Mesodermal cell (in vitro differentiated cells): ENCODE measurements at regions not wholly inside any gene's neighbourhood (a gene's known extent, or its start where the extent isn't known, plus 50 kb on each side); places are given as distances from the start of the nearest gene placed in this dataset.

Experiments used
- H3K27ac ChIP-seq: 2 replicates; pipeline ENCODE4 v1.7.0; 2013; ENCODE audit warnings: mild to moderate bottlenecking, low read depth, low read length, moderate library complexity; ENCODE audit not compliant: severe bottlenecking
- H3K36me3 ChIP-seq: 2 replicates; pipeline ENCODE4 v1.7.1; 2013; ENCODE audit warnings: mild to moderate bottlenecking, low read length, moderate library complexity; ENCODE audit not compliant: control insufficient read depth, insufficient read depth
- H3K4me1 ChIP-seq: one replicate; pipeline ENCODE4 v1.7.1; 2013; ENCODE audit warnings: mild to moderate bottlenecking, low read length; ENCODE audit not compliant: insufficient read depth, control insufficient read depth, poor library complexity, severe bottlenecking
- H3K4me3 ChIP-seq: 2 replicates; pipeline ENCODE4 v1.7.0; 2013; ENCODE audit warnings: low read length, control low read depth, mild to moderate bottlenecking; ENCODE audit not compliant: insufficient read depth, poor library complexity, severe bottlenecking; ENCODE audit errors: extremely low read depth
- H3K9me3 ChIP-seq: 2 replicates; pipeline ENCODE4 v1.7.1; 2013; ENCODE audit warnings: mild to moderate bottlenecking, low read length, moderate library complexity; ENCODE audit not compliant: control insufficient read depth
- WGBS, 2 experiments: methylation state at CpG; one replicate each; pipeline ENCODE4 v1.1.5; 2013; ENCODE audit warnings: missing lambda C conversion rate in 2 of 2; ENCODE audit not compliant: insufficient coverage in 2 of 2; 5-methylcytosine and 5-hydroxymethylcytosine counted together

DNA sequence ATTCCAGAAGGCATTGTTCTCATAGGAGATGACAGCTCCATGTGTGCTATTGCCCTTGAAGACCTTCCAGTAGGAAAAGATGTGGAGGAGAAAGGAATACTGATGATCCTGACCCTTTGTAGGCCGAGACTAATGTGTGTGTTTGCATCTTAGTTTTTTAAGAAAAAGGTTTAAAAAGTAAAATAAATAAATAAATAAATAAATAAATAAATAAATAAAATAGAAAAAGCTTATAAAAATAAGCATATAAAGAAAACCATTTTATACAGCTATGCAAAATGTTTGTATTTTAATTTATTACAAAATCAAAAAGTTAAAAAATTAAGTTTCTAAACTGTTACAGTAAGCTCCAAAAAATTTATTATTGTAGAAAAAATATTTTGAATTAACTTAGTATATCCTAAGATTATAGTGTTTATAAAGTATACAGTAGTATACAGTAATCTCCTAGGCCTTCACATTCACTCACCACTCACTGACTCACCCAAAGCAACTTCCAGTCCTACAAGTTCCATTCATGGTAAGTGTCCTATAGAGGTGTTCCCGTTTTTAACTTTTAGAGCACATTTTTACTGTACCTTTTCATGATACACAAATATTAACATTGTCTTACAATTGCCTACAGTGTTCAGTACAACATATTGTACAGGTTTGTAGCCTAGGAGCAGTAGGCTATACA, 435.2 kb upstream of the SEMA3A start:
- Histone ChIP-seq H3K27ac (no peak overlapping the region), H3K36me3 (no peaks in the 10 kb centered on the region), H3K4me1 (no peaks in the 10 kb centered on the region), H3K4me3 (no peak overlapping the region), H3K9me3 (peaks cover 7% of the 10 kb centered on the region)
- 100% methylated on average over 1 of the region's 2 CpGs; no CpG with 5 or more reads in 1 of the 2 experiments for WGBS, 2 experiments

DNA sequence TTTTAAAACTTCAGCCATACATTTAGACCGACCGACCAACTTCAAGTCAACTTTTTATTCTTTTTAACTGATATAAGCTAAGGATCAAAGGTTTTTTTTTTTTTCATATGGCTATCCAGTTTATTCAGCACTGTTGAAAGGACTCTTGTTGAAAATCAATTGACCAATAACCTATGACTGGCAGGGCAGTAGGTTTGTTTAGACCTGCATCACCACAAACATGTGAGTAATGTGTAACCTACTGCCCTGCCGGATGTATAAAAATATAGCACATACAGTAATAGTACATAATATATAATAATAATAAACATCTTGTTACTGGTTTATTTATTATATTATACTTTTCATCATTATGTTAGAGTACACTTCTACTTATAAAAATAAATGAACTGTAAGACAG, 434.6 kb upstream of the SEMA3A start:
- H3K36me3 ChIP-seq = no peaks in the 10 kb centered on the region
- H3K4me1 ChIP-seq = no peaks in the 10 kb centered on the region
- no CpG with 5 or more reads among the region's 3 CpGs for WGBS, 2 experiments
- H3K9me3 ChIP-seq = peaks cover 7% of the 10 kb centered on the region
- H3K27ac ChIP-seq = no peak overlapping the region
- no peak overlapping the region for H3K4me3 ChIP-seq

GRCh38 chr7:84627250-84627649, 432.7 kb upstream of the SEMA3A start:
- no peak overlapping the region for H3K4me3 ChIP-seq
- H3K27ac ChIP-seq = no peak overlapping the region
- no peaks in the 10 kb centered on the region for H3K4me1 ChIP-seq
- no peaks in the 10 kb centered on the region for H3K36me3 ChIP-seq
- WGBS, 2 experiments = 100% methylated on average over 1 of the region's 2 CpGs; no CpG with 5 or more reads in 1 of the 2 experiments
- peaks cover 7% of the 10 kb centered on the region for H3K9me3 ChIP-seq

DNA sequence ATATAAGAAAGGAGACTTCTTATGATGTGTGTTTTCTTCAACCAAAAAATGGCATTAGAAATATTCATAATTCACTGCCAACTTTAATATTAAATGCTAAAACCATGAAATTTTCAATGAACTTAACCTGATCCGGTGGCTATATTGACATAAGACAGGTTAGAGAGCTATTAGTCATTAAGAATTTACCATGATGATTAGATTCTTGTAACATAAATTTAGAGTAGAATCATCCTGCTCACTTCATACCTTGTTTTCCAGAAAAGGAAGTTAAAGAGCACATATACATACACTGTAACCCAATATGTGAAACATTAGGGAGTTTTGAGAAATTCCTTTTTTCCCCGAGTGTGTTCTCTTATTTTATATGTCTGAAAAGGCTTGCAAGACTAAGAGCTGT, 430.3 kb upstream of the SEMA3A start:
- Histone ChIP-seq H3K4me1 (no peaks in the 10 kb centered on the region), H3K9me3 (no peaks in the 10 kb centered on the region), H3K27ac (no peak overlapping the region), H3K4me3 (no peak overlapping the region), H3K36me3 (no peaks in the 10 kb centered on the region)
- no CpG with 5 or more reads among the region's 2 CpGs for WGBS, 2 experiments

DNA sequence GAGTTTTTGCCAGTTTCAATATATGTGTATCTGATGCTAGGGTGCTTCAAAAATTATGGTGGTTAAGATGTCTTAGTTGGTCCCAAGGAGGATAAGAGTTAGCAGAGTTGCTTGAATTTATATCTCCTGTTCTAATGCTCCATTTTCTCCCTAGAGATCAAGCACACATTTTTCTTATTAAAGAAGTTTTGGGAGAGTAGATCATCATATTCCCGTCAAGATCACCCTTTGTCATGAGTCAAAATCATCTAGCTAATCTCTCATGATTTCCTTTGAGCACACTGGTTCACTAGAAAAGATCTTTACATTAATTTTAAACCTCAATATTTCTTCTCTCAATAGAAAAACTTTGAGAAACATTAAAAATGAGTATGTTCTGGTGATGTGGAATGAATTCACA, 429.9 kb upstream of the SEMA3A start:
- no peak overlapping the region for H3K4me3 ChIP-seq
- H3K9me3 ChIP-seq = no peaks in the 10 kb centered on the region
- no CpG with 5 or more reads among the region's 1 CpG for WGBS, 2 experiments

DNA sequence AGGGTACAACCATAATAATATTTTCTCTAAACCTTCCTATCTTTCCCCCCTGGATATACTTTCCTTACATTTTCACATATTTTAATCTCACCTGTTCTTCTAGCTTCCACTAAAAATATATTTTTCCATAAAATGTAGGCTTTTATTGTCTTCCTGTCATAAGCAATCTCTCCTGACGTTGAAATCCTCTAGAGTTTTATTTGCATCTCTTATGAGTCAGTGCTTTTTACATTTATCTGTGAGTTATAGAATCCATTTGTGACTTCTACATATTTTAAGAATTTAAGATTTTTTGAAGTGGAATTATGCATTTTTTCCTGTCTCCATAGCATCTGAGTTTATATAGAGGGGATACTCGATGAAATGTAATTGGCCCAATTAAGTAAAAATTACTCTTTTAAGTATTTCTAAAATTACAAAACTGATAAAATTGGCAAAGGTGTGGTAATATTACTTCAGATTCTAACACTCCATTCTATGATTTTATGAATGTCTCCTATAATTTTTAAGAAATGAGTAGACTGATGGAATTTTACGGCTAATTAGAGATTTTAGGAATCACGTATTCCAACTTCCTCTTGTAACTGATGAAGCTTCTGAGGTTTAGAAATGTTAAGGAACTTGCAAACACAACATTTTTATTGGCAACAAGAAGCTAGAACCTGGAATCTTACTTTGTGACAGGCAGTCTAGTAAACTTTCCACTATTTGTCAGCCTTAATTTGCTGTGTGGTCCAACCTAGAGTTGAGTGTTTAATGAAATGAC, 422.9 kb upstream of the SEMA3A start:
- Histone ChIP-seq H3K9me3 (no peaks in the 10 kb centered on the region), H3K36me3 (no peaks in the 10 kb centered on the region), H3K4me1 (no peaks in the 10 kb centered on the region), H3K4me3 (no peak overlapping the region), H3K27ac (no peak overlapping the region)
- 60% methylated on average over 1 of the region's 4 CpGs; no CpG with 5 or more reads in 1 of the 2 experiments for WGBS, 2 experiments

More for the DNA sequence above, 429.9 kb upstream of the SEMA3A start:
- Histone ChIP-seq H3K27ac (no peak overlapping the region), H3K4me1 (no peaks in the 10 kb centered on the region), H3K36me3 (no peaks in the 10 kb centered on the region)

GRCh38 chr7:84614821-84615501, 420.4 kb upstream of the SEMA3A start:
- Histone ChIP-seq H3K36me3 (no peaks in the 10 kb centered on the region), H3K9me3 (no peaks in the 10 kb centered on the region), H3K4me1 (no peaks in the 10 kb centered on the region), H3K4me3 (no peak overlapping the region), H3K27ac (no peak overlapping the region)

DNA sequence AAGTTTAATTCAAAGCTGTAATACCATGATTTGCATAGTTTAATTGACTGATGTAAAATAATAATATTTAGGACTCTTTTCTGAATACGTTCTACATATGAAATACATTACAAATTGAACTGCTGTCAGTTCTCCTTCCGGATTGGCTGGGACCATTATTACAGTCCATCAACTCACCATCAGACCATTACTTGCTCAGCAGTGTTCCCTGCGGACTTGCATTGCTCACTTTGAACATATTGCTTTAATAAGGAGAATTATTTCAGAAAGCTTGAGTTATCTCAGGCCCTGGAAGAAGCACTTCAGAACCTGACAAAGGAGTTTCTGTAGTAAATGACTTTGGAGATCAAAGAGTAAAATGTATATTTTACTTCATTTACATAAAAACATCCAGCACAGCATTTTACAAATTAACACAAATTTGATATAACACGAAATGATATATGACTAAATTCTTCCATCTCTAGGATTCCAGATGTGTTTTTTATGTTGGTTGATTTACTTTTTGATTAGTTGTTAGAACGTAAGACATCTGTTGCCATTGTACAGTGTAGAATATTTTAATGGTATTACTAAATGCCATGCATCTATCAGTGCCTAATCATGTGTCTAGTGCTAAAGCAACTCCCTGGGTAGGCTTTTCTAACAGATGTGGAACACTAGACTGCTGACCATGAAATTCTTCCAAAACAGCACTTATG, 418.5 kb upstream of the SEMA3A start:
- no peak overlapping the region for H3K27ac ChIP-seq
- no peaks in the 10 kb centered on the region for H3K36me3 ChIP-seq
- WGBS, 2 experiments = no CpG with 5 or more reads among the region's 5 CpGs
- H3K9me3 ChIP-seq = no peaks in the 10 kb centered on the region
- no peaks in the 10 kb centered on the region for H3K4me1 ChIP-seq
- H3K4me3 ChIP-seq = no peak overlapping the region

DNA sequence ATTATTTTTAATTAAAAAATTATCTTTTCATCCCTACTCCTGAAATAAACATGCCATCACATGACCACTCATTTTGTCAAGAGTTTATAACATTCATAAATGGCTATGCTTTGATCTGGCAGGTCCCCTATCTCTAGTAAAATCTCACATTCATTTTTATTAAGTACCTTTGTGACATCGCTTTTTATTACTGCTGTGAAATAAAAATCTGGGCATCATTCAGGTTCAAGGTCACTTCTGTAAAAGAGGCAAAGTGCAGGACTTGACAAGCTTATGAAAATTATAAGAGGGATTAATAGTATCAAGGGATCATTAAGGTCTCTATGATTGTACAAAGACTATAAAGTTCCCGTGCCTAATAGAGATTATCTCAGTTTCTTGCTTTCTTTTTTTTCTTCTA, 416.8 kb upstream of the SEMA3A start:
- no peak overlapping the region for H3K27ac ChIP-seq
- no peak overlapping the region for H3K4me3 ChIP-seq
- H3K36me3 ChIP-seq = no peaks in the 10 kb centered on the region
- H3K9me3 ChIP-seq = no peaks in the 10 kb centered on the region
- WGBS, 2 experiments = no CpG with 5 or more reads among the region's 2 CpGs
- H3K4me1 ChIP-seq = no peaks in the 10 kb centered on the region

DNA sequence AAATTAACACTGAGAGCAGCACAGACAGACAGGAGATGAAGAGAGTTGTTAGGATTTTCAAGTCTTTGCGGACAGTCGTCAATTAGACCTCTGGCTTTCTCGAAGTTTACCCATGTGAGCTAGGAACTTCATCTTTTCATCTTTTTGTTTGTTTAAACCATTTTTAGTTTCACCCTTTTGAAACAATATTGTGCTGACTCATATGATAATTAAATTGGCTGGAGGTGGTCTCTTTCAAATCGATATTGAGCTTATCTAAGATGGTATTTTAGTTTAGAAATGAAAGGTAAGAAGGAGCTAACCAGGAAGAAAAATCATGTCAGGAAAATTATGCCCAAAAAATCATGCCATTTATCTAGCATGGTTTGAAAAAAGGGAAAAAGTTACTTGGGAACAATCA, 415.8 kb upstream of the SEMA3A start:
- Histone ChIP-seq H3K4me1 (no peaks in the 10 kb centered on the region), H3K36me3 (no peaks in the 10 kb centered on the region), H3K4me3 (no peak overlapping the region), H3K27ac (no peak overlapping the region), H3K9me3 (no peaks in the 10 kb centered on the region)
- 80 to 100% methylated on average over 2 of the region's 4 CpGs for WGBS, 2 experiments
